Tibial nerve (tissue), 4 donors: ENCODE measurements at regions not wholly inside any gene's neighbourhood (a gene's known extent, or its start where the extent isn't known, plus 50 kb on each side); places are given as distances from the start of the nearest gene placed in this dataset.

Source experiments
- DNase-seq, 2 donors: peaks; one replicate each; pipeline ENCODE4 v3.0.0-alpha.2; 2019; ENCODE audit warnings: low spot score in 2 of 2
- H3K27ac ChIP-seq, 4 donors: fragments of 200-600 bp; sonication (generic) in 3 of 4; one replicate each; pipeline ENCODE4 v1.5.1; 2017 to 2019; ENCODE audit warnings: mild to moderate bottlenecking in 1 of 4
- H3K27me3 ChIP-seq, 2 donors: fragments of 200-600 bp; sonication (generic) in 1 of 2; one replicate each; pipeline versions ENCODE4 v1.5.1 to v1.6.0; 2017 to 2019
- H3K36me3 ChIP-seq, 3 donors: fragments of 200-600 bp; sonication (generic); one replicate each; pipeline ENCODE4 v1.5.1; 2018 to 2019
- H3K4me1 ChIP-seq, 4 donors: fragments of 200-600 bp; sonication (generic) in 3 of 4; one replicate each; pipeline ENCODE4 v1.5.1; 2017 to 2019
- H3K4me3 ChIP-seq, 4 donors: fragments of 200-600 bp; sonication (generic) in 3 of 4; one replicate each; pipeline ENCODE4 v1.5.1; 2017 to 2019; ENCODE audit warnings: mild to moderate bottlenecking in 1 of 4, moderate library complexity in 1 of 4
- H3K9me3 ChIP-seq, 4 donors: fragments of 200-600 bp; sonication (generic) in 3 of 4; one replicate each; pipeline ENCODE4 v1.5.1; 2017 to 2019
- CTCF ChIP-seq, 5 experiments: fragments of 200-600 bp in 3 of 5; fragments of 450-650 bp in 2 of 5; sonication (generic) in 3 of 5; IDR thresholded peaks; one replicate each; pipeline ENCODE4 v1.5.1; 2016 to 2019; ENCODE audit warnings: antibody characterized with exemption in 5 of 5, mild to moderate bottlenecking in 3 of 5, moderate library complexity in 2 of 5
- EP300 ChIP-seq, 2 donors: sonication (generic); formaldehyde crosslinking; IDR thresholded peaks; one replicate each; pipeline ENCODE4 v1.6.1; 2017; ENCODE audit warnings: antibody characterized with exemption in 2 of 2, mild to moderate bottlenecking in 1 of 2
- POLR2A ChIP-seq, 2 donors: fragments of 450-650 bp; IDR thresholded peaks; one replicate each; pipeline ENCODE4 v1.6.1; 2017; ENCODE audit warnings: antibody characterized with exemption in 2 of 2, mild to moderate bottlenecking in 2 of 2, moderate library complexity in 2 of 2
- WGBS, 2 donors: methylation state at CpG; one replicate each; pipeline ENCODE4 v1.1.5; 2018; 5-methylcytosine and 5-hydroxymethylcytosine counted together

- H3K27me3 ChIP-seq: no peaks in the 10 kb centered on the region
- no peak for DNase-seq
- no peak overlapping the region for H3K27ac ChIP-seq
- H3K4me3 ChIP-seq: no peak overlapping the region
- no peaks in the 10 kb centered on the region for H3K9me3 ChIP-seq
- TF ChIP-seq EP300 (IDR thresholded peaks at IDR 0.05) (no peak), POLR2A (IDR thresholded peaks at IDR 0.05) (no peak), CTCF (IDR thresholded peaks at IDR 0.05) (no peak)
- H3K36me3 ChIP-seq: peaks cover 0 to 34% (median 0%) of the 10 kb centered on the region in 3 donors
- H3K4me1 ChIP-seq: no peaks in the 10 kb centered on the region
These were observed 301.9 kb upstream of the POU5F2 start for GRCh38 chr5:94043311-94043710.

- no peaks in the 10 kb centered on the region for H3K4me1 ChIP-seq
- TF ChIP-seq CTCF (IDR thresholded peaks at IDR 0.05) (no peak), EP300 (IDR thresholded peaks at IDR 0.05) (no peak), POLR2A (IDR thresholded peaks at IDR 0.05) (no peak)
- 92 to 96% methylated on average over 7 of the region's 7 CpGs for WGBS, 2 donors
These were observed 299.3 kb upstream of the POU5F2 start for GRCh38 chr5:94040591-94041148.

GRCh38 chr5:94039101-94039500, 297.7 kb upstream of the POU5F2 start:
- H3K27me3 ChIP-seq: no peaks in the 10 kb centered on the region
- no peak for DNase-seq
- H3K27ac ChIP-seq: no peak overlapping the region
- H3K9me3 ChIP-seq: no peaks in the 10 kb centered on the region
- peaks cover 0 to 31% (median 0%) of the 10 kb centered on the region in 3 donors for H3K36me3 ChIP-seq
- H3K4me3 ChIP-seq: no peak overlapping the region
- no peak for TF ChIP-seq POLR2A (IDR thresholded peaks at IDR 0.05)
- TF ChIP-seq EP300 (IDR thresholded peaks at IDR 0.05): no peak
- no peak for TF ChIP-seq CTCF (IDR thresholded peaks at IDR 0.05)
- no peaks in the 10 kb centered on the region for H3K4me1 ChIP-seq

More at GRCh38 chr5:94040591-94041148, 299.3 kb upstream of the POU5F2 start:
- no peak for DNase-seq
- Histone ChIP-seq H3K36me3 (peaks cover 0 to 30% (median 0%) of the 10 kb centered on the region in 3 donors), H3K27ac (no peak overlapping the region), H3K9me3 (no peaks in the 10 kb centered on the region), H3K27me3 (no peaks in the 10 kb centered on the region), H3K4me3 (no peak overlapping the region)

DNA sequence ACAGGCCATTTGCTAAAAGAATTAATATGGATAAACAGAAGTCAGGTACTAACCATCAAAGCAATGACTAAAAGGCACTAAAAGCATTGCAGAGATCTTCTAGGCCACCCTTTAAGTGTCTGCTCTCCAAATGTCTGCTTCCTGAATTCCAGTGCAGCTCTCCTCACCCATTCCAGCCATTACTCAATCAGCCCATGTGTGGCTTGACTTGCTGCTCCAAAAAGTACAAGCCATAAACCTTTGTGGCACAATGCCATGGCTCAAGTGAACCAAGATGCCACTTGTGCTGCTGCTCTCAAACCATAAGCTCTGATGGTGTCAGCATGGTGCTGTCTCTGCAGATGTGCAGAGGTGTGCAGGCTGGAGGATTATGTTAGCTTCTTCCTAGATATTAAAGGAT, 290.2 kb upstream of the POU5F2 start:
- TF ChIP-seq EP300 (IDR thresholded peaks at IDR 0.05) (no peak), POLR2A (IDR thresholded peaks at IDR 0.05) (no peak), CTCF (IDR thresholded peaks at IDR 0.05) (no peak)
- no peak overlapping the region for H3K27ac ChIP-seq
- no peaks in the 10 kb centered on the region for H3K4me1 ChIP-seq
- peaks cover 0 to 48% (median 0%) of the 10 kb centered on the region in 3 donors for H3K36me3 ChIP-seq
- no peaks in the 10 kb centered on the region for H3K27me3 ChIP-seq
- DNase-seq: peak in 1 of 2 donors; percentile 5
- H3K4me3 ChIP-seq: no peak overlapping the region
- no peaks in the 10 kb centered on the region for H3K9me3 ChIP-seq

DNA sequence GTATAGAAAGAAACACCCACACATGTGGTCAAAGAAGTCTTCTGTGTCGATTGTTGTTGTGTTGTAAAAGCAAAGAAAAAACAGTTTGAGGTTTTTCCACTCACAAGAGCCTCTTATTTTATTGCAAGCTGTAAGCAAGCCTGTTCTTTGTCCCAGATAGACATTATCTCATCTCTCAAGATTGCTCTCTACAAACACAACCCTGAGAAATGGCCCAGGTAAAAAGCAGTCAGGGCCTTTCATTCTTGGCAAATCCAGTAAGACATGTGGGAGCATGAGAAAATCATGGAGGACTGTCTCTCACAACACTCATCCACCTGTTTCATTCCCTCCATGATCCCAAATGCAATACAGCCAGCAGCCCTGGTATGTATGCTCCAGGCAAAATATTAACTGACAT, 286.6 kb upstream of the POU5F2 start:
- no peaks in the 10 kb centered on the region for H3K9me3 ChIP-seq
- H3K36me3 ChIP-seq: peaks cover 0 to 51% (median 0%) of the 10 kb centered on the region in 3 donors
- no peak overlapping the region for H3K27ac ChIP-seq
- DNase-seq: no peak
- 14 to 20% methylated on average over 1 of the region's 1 CpG for WGBS, 2 donors
- H3K4me3 ChIP-seq: no peak overlapping the region
- TF ChIP-seq EP300 (IDR thresholded peaks at IDR 0.05): no peak
- TF ChIP-seq POLR2A (IDR thresholded peaks at IDR 0.05): no peak
- TF ChIP-seq CTCF (IDR thresholded peaks at IDR 0.05): no peak
- peaks cover 0 to 3% (median 0%) of the 10 kb centered on the region in 4 donors for H3K4me1 ChIP-seq
- no peaks in the 10 kb centered on the region for H3K27me3 ChIP-seq
